Fibroblast of pulmonary artery (primary cell): ENCODE measurements at regions not wholly inside any gene's neighbourhood (a gene's known extent, or its start where the extent isn't known, plus 50 kb on each side); places are given as distances from the start of the nearest gene placed in this dataset.

Source experiments
- DNase-seq: peaks from one replicate; pipeline ENCODE4 v3.0.0-alpha.2; 2010; ENCODE audit warnings: low read depth
- H3K4me3 ChIP-seq: replicated peaks from 2 replicates; pipeline ENCODE4 v1.5.1; 2011; ENCODE audit warnings: low read depth, mild to moderate bottlenecking, control low read depth, low read length, moderate library complexity
- TF ChIP-seq, protein P1 (sequence below): IDR thresholded peaks from 2 replicates; pipeline ENCODE4 v1.5.1; 2011; ENCODE audit warnings: mild to moderate bottlenecking, control low read depth, low read length, inconsistent platforms; ENCODE audit errors: missing control alignments

- no peak for DNase-seq
- H3K4me3 ChIP-seq, result no peak overlapping the region
- TF ChIP-seq, protein P1, sequence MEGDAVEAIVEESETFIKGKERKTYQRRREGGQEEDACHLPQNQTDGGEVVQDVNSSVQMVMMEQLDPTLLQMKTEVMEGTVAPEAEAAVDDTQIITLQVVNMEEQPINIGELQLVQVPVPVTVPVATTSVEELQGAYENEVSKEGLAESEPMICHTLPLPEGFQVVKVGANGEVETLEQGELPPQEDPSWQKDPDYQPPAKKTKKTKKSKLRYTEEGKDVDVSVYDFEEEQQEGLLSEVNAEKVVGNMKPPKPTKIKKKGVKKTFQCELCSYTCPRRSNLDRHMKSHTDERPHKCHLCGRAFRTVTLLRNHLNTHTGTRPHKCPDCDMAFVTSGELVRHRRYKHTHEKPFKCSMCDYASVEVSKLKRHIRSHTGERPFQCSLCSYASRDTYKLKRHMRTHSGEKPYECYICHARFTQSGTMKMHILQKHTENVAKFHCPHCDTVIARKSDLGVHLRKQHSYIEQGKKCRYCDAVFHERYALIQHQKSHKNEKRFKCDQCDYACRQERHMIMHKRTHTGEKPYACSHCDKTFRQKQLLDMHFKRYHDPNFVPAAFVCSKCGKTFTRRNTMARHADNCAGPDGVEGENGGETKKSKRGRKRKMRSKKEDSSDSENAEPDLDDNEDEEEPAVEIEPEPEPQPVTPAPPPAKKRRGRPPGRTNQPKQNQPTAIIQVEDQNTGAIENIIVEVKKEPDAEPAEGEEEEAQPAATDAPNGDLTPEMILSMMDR, result no peak
Measured at GRCh38 chr22:27164781-27165503, 507.6 kb downstream of the MIAT start.

DNA sequence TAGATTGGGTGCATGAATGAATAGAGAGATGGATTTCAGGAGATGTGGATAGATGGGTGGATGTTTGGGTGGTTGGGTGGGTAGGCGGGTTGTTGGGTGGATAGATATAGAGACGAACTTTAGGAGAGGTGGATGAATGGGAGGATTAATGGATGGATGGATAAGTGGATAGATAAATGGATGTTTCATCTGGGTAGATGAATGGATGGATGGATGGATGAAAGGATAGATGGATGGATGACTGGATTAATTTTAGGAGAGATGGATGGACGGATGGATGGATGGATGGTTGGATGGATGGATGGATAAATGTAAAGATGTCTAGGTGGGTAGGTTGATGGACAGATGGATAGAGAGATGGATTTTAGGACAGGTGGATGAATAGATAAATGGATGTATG lies 511.3 kb downstream of the MIAT start:
- DNase-seq, result no peak
- H3K4me3 ChIP-seq, result no peak overlapping the region
- TF ChIP-seq, protein P1, result no peak

- TF ChIP-seq, protein P1, result no peak
- no peak overlapping the region for H3K4me3 ChIP-seq
- peak; percentile 64 for DNase-seq
Measured at GRCh38 chr22:27170491-27170890, 513.1 kb downstream of the MIAT start.

- DNase-seq, result no peak
- TF ChIP-seq, protein P1, result no peak
- H3K4me3 ChIP-seq, result no peak overlapping the region
Measured at GRCh38 chr22:27171212-27171611, 513.8 kb downstream of the MIAT start.

DNA sequence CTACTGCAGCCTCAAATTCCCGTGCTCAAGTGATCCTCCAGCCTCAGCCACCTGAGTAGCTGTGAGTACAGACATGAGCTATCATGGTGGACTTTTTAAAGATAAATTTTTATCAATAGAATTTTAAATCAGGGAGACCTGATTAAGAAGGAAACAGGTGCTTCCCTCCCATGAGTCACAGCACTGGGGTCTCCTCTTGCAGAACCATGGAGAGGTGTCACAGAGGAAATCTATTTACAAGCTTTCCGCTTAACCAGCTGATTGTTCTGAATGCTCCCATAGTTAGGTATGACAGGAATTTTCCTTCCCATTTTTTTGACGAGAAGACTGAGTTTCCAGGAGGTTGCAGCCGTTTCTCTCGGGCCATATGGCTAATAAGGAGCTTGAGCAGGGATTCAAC lies 516.1 kb downstream of the MIAT start:
- TF ChIP-seq, protein P1, result no peak
- DNase-seq, result no peak
- no peak overlapping the region for H3K4me3 ChIP-seq

DNA sequence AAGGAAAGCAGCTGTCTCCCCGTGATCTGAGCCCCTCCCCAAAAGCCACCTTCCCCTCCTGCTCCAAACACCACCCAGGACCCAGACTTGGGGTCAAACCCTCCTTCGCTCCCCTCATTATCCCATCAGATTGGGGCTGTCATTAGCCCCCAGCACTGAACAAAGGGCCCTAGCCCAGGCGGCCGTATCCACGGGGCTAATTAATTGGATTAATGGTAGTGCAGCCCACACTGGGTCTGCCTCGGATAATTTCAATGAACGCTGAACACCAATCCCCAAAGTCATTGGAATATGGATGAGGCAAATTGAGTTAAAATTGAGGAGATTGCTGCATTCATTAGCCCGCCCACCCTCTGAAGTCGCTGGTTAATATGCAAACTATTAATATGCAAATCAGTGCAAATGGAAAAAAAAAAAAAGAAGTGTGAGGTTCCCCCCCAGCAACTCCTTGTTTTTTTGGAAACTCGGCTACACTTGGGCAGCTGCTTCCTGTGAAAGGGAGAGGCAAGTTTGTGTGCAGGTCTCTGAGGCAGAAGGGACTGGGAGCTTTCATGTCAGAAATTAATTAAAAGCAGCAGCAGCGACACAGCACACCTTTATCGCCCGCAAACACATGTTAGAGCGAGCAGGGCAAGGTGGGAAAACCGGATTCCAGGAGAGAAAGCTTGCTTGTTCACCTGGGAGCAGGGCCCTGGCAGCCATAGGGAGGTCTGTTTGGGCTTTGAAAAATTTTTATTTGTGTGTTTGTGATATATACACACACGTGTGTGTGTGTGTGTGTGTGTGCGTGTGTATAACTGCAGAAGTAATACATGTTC lies 517.8 kb downstream of the MIAT start:
- H3K4me3 ChIP-seq, result no peak overlapping the region
- TF ChIP-seq, protein P1, result no peak
- no peak for DNase-seq
